Panc1 (cell line): ENCODE measurements at regions not wholly inside any gene's neighbourhood (a gene's known extent, or its start where the extent isn't known, plus 50 kb on each side); places are given as distances from the start of the nearest gene placed in this dataset.

ENCODE experiments used
- ATAC-seq: fragments of 200-7000 bp; cut with Tn5 transposase; 2 replicates; pipeline ENCODE4 v1.9.1; 2020; ENCODE audit warnings: mild to moderate bottlenecking, moderate library complexity
- BruUV-seq: library from RNA; stranded (reverse); fragments of 400-500 nt; replicated peaks from 2 replicates; lab custom pipeline; 2021; lab: Mats Ljungman, UMichigan
- CTCF ChIA-PET: fragments of 300-600 bp; sonication (Branson Sonifier 250); formaldehyde crosslinking; loops from one replicate; lab custom pipeline; 2022; ENCODE audit warnings: antibody characterized with exemption; lab: Charles Lee
- POLR2A ChIA-PET: fragments of 300-600 bp; sonication (Branson Sonifier 250); formaldehyde crosslinking; loops from one replicate; lab custom pipeline; 2022; ENCODE audit warnings: antibody characterized with exemption; lab: Charles Lee
- DNase-seq: peaks from one replicate; pipeline ENCODE4 v3.0.0-alpha.2; 2010; ENCODE audit warnings: low read depth, low spot score
- H3K27ac ChIP-seq: 2 replicates; pipeline ENCODE4 v1.5.1; 2011; ENCODE audit warnings: mild to moderate bottlenecking, low read length, inconsistent platforms
- H3K27me3 ChIP-seq: fragments of 200-500 bp; sonication (Bioruptor generic); 2 replicates; pipeline ENCODE4 v1.6.0; 2014; ENCODE audit warnings: low read length, inconsistent platforms; ENCODE audit not compliant: control insufficient read depth, insufficient read depth
- H3K36me3 ChIP-seq: fragments of 200-500 bp; sonication (Bioruptor generic); 2 replicates; pipeline ENCODE4 v1.5.1; 2014; ENCODE audit warnings: inconsistent platforms, mild to moderate bottlenecking, low read length, moderate library complexity; ENCODE audit not compliant: control insufficient read depth, insufficient read depth
- H3K4me1 ChIP-seq: 2 replicates; pipeline ENCODE4 v1.5.1; 2011; ENCODE audit warnings: inconsistent platforms, mild to moderate bottlenecking, low read length, moderate library complexity; ENCODE audit not compliant: control insufficient read depth, insufficient read depth
- H3K4me3 ChIP-seq, 2 experiments: 2 replicates each; pipeline ENCODE4 v1.5.1; 2011 to 2012; ENCODE audit warnings: low read depth in 2 of 2, low read length in 2 of 2, mild to moderate bottlenecking in 2 of 2, inconsistent platforms in 1 of 2, moderate library complexity in 1 of 2
- H3K9me3 ChIP-seq: fragments of 200-500 bp; sonication (Bioruptor generic); 2 replicates; pipeline ENCODE4 v1.5.1; 2014; ENCODE audit warnings: low read depth, mild to moderate bottlenecking, inconsistent platforms, low read length, moderate library complexity; ENCODE audit not compliant: control insufficient read depth, insufficient read depth
- CTCF ChIP-seq: fragments of 450-650 bp; IDR thresholded peaks from 2 replicates; pipeline ENCODE4 v1.5.1; 2017; ENCODE audit warnings: mild to moderate bottlenecking
- POLR2AphosphoS5 ChIP-seq: IDR thresholded peaks from 2 replicates; pipeline ENCODE4 v1.6.1; 2012; ENCODE audit warnings: mild to moderate bottlenecking, low read depth, low read length, moderate library complexity
- REST ChIP-seq, 2 experiments: IDR thresholded peaks; 2 replicates each; pipeline ENCODE4 v1.6.1; 2011 to 2012; ENCODE audit warnings: low read depth in 2 of 2, control low read depth in 1 of 2, low read length in 1 of 2, mild to moderate bottlenecking in 1 of 2, moderate library complexity in 1 of 2; ENCODE audit not compliant: insufficient read depth in 1 of 2
- SIN3A ChIP-seq: IDR thresholded peaks from 2 replicates; pipeline ENCODE4 v1.6.1; 2012; ENCODE audit warnings: low read depth, mild to moderate bottlenecking, low read length, moderate library complexity, borderline replicate concordance; ENCODE audit not compliant: insufficient read depth
- TCF7L2 ChIP-seq: IDR thresholded peaks from 2 replicates; pipeline ENCODE4 v1.6.1; 2011; ENCODE audit warnings: mild to moderate bottlenecking, low read depth, low read length, inconsistent platforms
- in situ Hi-C: cut with HindIII; loops from 2 replicates; pipeline ENCODE4 v1.10.0; 2016; ENCODE audit warnings: low sequenced_read_pairs, low pct_unique_long_range_greater_than_20kb
- intact Hi-C: fragments of 100-400 bp; cut with micrococcal nuclease; formaldehyde crosslinking; loops from one replicate; pipeline ENCODE4 v1.10.0; 2022; ENCODE audit not compliant: unreplicated experiment

- H3K27ac ChIP-seq: no peak overlapping the region
- CTCF ChIA-PET: no interaction called here
- intact Hi-C loops: no loop called here
- H3K36me3 ChIP-seq: no peaks in the 10 kb centered on the region
- H3K9me3 ChIP-seq: no peaks in the 10 kb centered on the region
- H3K27me3 ChIP-seq: no peaks in the 10 kb centered on the region
- in situ Hi-C loops: no loop called here
- POLR2A ChIA-PET: no interaction called here
- BruUV-seq: no TSS peak
- no peaks in the 10 kb centered on the region for H3K4me1 ChIP-seq
- no peak overlapping the region for H3K4me3 ChIP-seq
- no peak for TF ChIP-seq REST (IDR thresholded peaks at IDR 0.05; ENCODE audit: insufficient read depth in 1 of 2, low read depth in 2 of 2, low read length in 1 of 2)
- DNase-seq (no peak), ATAC-seq (no peak)
Observed at GRCh38 chr3:13239467-13239760, 166.2 kb upstream of the IQSEC1 start.

GRCh38 chr3:13238687-13239466 lies 165.6 kb upstream of the IQSEC1 start:
- TF ChIP-seq REST (IDR thresholded peaks at IDR 0.05; ENCODE audit: insufficient read depth in 1 of 2, low read depth in 2 of 2, low read length in 1 of 2) (no peak), CTCF (no peak), SIN3A (no peak), TCF7L2 (no peak), POLR2AphosphoS5 (no peak)
- Histone ChIP-seq H3K4me1 (no peaks in the 10 kb centered on the region), H3K4me3 (no peak overlapping the region), H3K27me3 (no peaks in the 10 kb centered on the region), H3K36me3 (no peaks in the 10 kb centered on the region), H3K27ac (no peak overlapping the region), H3K9me3 (no peaks in the 10 kb centered on the region)
- in situ Hi-C loops: no loop called here
- intact Hi-C loops: no loop called here
- CTCF ChIA-PET: no interaction called here
- POLR2A ChIA-PET: no interaction called here
- no TSS peak for BruUV-seq
- no peak for ATAC-seq
- DNase-seq: no peak
